Hematopoietic multipotent progenitor cell treated with erythropoietin and hydrocortisone succinate and interleukin-3 and kit ligand, for 4 days (in vitro differentiated cells): ENCODE measurements at regions not wholly inside any gene's neighbourhood (a gene's known extent, or its start where the extent isn't known, plus 50 kb on each side); places are given as distances from the start of the nearest gene placed in this dataset.
"Not testable (repeated sequence)": the region's sequence is repeated elsewhere in the genome, so short reads cannot be mapped to it uniquely, and the experiment has no call there.

Experiments
- DNase-seq: peaks from one replicate; pipeline ENCODE4 v3.0.0-alpha.2; 2015

- DNase-seq: no peak
These were observed 77.6 kb downstream of the SETD4 start for GRCh38 chr21:35982717-35983116.

GRCh38 chr21:35981514-35982070 lies 78.7 kb downstream of the SETD4 start:
- no peak for DNase-seq

- DNase-seq: no peak
These were observed 79.5 kb downstream of the SETD4 start for GRCh38 chr21:35980821-35981220.

GRCh38 chr21:35977860-35978259 lies 82.5 kb downstream of the SETD4 start:
- DNase-seq: not testable (repeated sequence)

- no peak for DNase-seq
These were observed 83.4 kb downstream of the SETD4 start for GRCh38 chr21:35976929-35977328.

- no peak for DNase-seq
These were observed 83.8 kb downstream of the SETD4 start for GRCh38 chr21:35976481-35976880.

- no peak for DNase-seq
These were observed 85.6 kb downstream of the SETD4 start for GRCh38 chr21:35974775-35975174.

GRCh38 chr21:35971824-35972223 lies 88.5 kb downstream of the SETD4 start:
- no peak for DNase-seq

- DNase-seq: no peak
These were observed 91.0 kb downstream of the SETD4 start for GRCh38 chr21:35969281-35969680.

GRCh38 chr21:35968564-35968963 lies 91.8 kb downstream of the SETD4 start:
- DNase-seq: no peak

- no peak for DNase-seq
These were observed 94.6 kb downstream of the SETD4 start for GRCh38 chr21:35965699-35966098.

- DNase-seq: peak; percentile 12
These were observed 96.3 kb downstream of the SETD4 start for GRCh38 chr21:35963920-35964451.

- DNase-seq: no peak
These were observed 97.4 kb downstream of the SETD4 start for GRCh38 chr21:35962917-35963316.

- DNase-seq: no peak
These were observed 106.3 kb downstream of the SETD4 start for GRCh38 chr21:35954066-35954465.

GRCh38 chr21:35953597-35953996 lies 106.7 kb downstream of the SETD4 start:
- no peak for DNase-seq

- no peak for DNase-seq
These were observed 107.5 kb downstream of the SETD4 start for GRCh38 chr21:35952651-35953340.

- no peak for DNase-seq
These were observed 111.3 kb downstream of the SETD4 start for GRCh38 chr21:35948982-35949381.

GRCh38 chr21:35945089-35945671 lies 115.1 kb downstream of the SETD4 start:
- peak; percentile 24 for DNase-seq

- DNase-seq: no peak
These were observed 116.6 kb downstream of the SETD4 start for GRCh38 chr21:35943752-35944151.

- peak; percentile 24 for DNase-seq
These were observed 117.8 kb downstream of the SETD4 start for GRCh38 chr21:35942211-35943144.

- DNase-seq: peak; percentile 88
These were observed 120.0 kb downstream of the SETD4 start for GRCh38 chr21:35940074-35940927.

GRCh38 chr21:35938446-35938845 lies 121.9 kb downstream of the SETD4 start:
- no peak for DNase-seq
